GM18861 (cell line): ENCODE measurements at regions not wholly inside any gene's neighbourhood (a gene's known extent, or its start where the extent isn't known, plus 50 kb on each side); places are given as distances from the start of the nearest gene placed in this dataset.

ENCODE experiments used
- ATAC-seq: cut with Tn5 transposase; IDR thresholded peaks from one replicate; pipeline ENCODE4 v1.9.1; 2021; ENCODE audit not compliant: unreplicated experiment

GRCh38 chr1:55416164-55416842, 201.1 kb upstream of the USP24 start:
- no peak for ATAC-seq

GRCh38 chr1:55413286-55413685, 198.1 kb upstream of the USP24 start:
- no peak for ATAC-seq

- no peak for ATAC-seq
Observed at GRCh38 chr1:55412060-55412459, 196.9 kb upstream of the USP24 start.

- no peak for ATAC-seq
Observed at GRCh38 chr1:55402671-55403464, 187.7 kb upstream of the USP24 start.

DNA sequence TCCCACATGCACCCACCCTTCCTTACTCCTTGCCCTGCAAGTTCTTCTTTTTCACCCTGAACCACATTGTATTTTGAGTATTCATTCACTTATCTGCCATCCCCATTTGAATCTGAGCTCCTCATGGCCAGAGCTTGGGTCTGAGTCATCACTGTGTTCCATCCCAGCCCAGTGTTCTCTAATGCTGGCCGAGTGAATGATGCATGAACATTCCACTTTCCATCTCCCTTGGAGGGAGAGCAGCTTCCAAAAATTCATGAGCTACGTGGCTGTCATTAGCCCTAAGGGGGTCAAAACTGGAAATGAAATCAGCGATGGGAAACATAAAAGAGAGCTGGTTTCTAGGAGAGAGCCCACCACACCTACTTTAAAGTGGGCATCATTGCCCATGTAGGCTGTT, 187.0 kb upstream of the USP24 start:
- no peak for ATAC-seq

- ATAC-seq = no peak
Observed at GRCh38 chr1:55400508-55400907, 185.3 kb upstream of the USP24 start.

DNA sequence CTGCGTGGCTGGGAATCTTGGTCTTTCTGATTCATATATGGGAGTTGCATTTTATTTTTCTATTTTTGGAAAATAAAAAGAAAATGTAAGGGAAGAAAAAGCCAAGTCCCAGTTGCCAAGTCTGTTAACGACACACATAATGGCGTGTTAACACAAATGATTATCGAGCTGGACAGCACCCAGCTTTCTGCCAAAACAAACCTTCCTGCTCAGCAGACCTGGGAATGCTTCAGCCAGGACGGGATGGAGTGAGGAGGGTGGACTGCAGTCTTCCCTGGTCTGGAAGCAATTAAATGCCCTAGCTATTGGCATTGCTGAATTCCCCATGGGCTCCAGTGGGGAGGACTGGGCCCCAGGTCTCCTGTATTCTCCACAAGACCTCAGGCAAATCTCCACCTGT, 184.2 kb upstream of the USP24 start:
- ATAC-seq = no peak

GRCh38 chr1:55396381-55396891, 181.3 kb upstream of the USP24 start:
- ATAC-seq = no peak

DNA sequence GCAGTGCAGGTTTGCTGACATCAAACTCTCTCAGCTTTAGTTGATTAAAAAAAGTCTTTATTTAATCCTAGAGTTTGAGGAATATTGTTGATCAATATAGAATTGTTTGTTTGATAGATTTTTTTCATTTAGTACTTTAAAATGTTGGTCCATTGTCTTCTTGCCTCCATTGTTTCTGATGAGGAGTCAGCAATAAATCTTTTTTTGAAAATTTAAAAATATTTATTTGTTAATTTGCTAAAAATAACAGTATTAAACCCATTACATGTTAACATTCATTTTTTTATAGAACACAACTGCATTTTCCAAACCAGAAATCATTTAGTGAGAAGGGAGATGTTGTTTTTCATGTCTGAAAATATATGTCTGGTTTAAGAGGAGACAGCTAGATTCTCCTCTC, 173.8 kb upstream of the USP24 start:
- no peak for ATAC-seq

GRCh38 chr1:55387145-55387544, 172.0 kb upstream of the USP24 start:
- ATAC-seq = no peak

DNA sequence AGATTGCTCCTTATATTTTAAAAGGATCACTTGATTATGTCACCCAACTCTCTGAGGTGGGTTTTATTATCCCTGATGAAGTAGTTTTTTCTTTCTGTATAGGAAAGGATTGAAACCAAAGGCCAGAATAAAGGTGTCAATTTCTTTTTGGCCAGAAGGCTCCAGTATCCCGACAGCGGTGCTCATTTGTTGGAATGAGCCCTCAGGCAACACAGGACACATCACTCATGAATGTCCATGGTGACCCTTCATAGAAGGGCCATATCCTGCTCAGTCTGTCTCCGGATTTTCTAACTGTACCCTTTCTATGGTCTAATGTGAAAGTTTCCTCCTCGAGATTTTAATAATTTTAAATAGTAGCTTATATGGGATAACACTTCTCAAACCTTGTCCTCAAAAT, 171.3 kb upstream of the USP24 start:
- ATAC-seq = no peak

- ATAC-seq = no peak
Observed at GRCh38 chr1:55385402-55386018, 170.3 kb upstream of the USP24 start.

GRCh38 chr1:55384637-55385036, 169.5 kb upstream of the USP24 start:
- no peak for ATAC-seq

DNA sequence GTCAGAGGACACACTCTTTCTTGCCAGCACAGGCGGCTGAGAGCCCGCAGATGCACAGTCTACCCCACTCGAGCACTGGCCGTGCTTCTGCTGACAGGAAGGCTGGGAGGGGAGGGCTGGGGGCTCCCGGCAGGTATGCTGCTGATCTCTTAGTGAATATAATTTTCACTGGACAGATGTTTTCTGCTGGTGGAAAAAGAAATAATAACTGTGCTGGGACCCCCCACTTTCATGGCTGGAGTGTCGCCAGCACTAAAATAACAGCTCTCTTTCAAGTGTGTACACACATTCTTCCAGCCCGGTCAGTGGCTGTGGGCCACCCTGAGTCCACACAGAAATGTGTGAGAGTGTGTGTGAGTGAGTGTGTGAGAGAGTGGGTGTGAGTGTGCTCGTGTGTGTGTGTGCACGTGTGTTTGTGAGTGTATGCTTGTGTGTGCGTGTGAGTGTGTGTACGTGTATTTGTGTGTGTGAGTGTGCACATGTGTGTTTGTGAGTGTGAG, 167.7 kb upstream of the USP24 start:
- no peak for ATAC-seq

- ATAC-seq = no peak
Observed at GRCh38 chr1:55381983-55382382, 166.8 kb upstream of the USP24 start.

GRCh38 chr1:55381491-55381890, 166.3 kb upstream of the USP24 start:
- ATAC-seq = no peak

- ATAC-seq = no peak
Observed at GRCh38 chr1:55380355-55380970, 165.3 kb upstream of the USP24 start.

DNA sequence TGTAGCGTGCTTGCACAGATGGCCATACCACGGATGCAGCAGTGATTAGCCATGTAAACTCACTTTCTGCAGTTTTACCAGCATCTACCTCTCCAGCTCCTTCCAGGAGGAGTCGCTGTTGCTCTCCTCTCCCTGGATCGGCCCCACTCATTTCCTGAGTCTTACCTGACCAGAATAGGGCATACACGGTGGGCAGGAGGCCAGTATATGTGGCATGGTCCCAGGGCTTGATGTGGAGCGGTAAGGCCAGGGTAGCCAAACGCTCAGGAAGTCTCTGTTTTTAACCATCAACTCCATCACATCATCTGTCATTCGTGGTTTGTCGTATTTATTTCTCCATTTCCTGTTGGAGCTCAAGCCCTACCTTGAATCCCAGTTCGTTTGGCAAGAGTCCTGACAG, 163.4 kb upstream of the USP24 start:
- no peak for ATAC-seq

DNA sequence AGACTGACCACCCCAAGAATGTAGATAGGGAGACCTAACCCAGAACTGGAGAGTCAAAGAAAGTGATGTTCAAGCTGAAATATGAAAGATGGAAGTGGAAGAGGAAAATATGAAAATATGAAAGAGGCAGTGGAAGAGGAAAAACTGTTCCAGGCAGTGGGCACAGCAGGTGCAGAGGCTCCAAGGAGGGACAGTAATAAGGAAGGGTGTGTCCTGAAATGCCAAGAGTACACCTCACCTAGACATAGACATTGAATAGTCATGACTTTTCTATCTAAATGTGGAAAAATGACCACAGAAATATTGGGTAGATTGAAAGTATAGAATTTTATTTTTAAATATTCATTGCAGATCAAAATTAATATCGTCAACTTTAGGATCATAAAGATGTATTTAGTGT, 161.7 kb upstream of the USP24 start:
- no peak for ATAC-seq

DNA sequence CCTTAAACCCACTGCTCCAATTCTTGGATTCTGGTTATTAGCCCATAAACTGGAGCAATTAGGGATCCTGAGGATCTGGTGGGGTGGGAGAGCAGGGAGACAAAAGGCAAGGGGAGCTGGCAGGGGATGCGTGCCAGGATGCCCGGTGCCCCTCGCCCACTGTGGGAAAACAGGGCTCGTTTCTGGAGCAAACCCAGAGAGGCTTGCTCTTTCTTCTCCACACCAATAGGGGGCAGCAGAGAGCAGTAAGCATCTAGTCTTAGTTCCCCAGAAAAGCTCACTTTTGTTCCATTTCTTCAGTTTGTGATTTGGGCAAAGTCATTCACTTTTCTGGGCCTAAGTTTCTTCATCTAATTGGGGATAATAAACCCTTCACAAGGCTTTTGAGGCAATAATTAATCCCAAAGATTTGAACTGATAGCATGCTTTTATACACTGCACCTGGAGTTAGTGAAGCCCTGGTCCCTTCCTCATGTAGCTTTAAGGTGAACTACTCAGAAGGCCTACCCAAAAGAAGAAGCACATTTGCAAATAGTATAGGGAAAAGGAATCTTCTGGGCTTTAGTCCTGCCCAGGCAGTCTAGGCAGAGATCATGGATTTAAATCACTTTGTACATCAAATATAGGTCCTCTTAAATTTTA, 160.6 kb upstream of the USP24 start:
- ATAC-seq = no peak
